ENCODE measurements at regions not wholly inside any gene's neighbourhood (a gene's known extent, or its start where the extent isn't known, plus 50 kb on each side); places are given as distances from the start of the nearest gene placed in this dataset.

- no peak for DNase-seq
Measured at GRCh38 chr5:54707841-54708240, 190.3 kb downstream of the SNX18 start.

GRCh38 chr5:54705994-54706653 lies 188.6 kb downstream of the SNX18 start:
- no peak for DNase-seq

GRCh38 chr5:54704825-54705224 lies 187.3 kb downstream of the SNX18 start:
- DNase-seq = no peak

GRCh38 chr5:54704333-54704732 lies 186.8 kb downstream of the SNX18 start:
- no peak for DNase-seq

- no peak for DNase-seq
Measured at GRCh38 chr5:54703565-54704255, 186.2 kb downstream of the SNX18 start.

GRCh38 chr5:54703133-54703532 lies 185.6 kb downstream of the SNX18 start:
- DNase-seq = peak; percentile 41

- no peak for DNase-seq
Measured at GRCh38 chr5:54702470-54702869, 184.9 kb downstream of the SNX18 start.

GRCh38 chr5:54700986-54701578 lies 183.5 kb downstream of the SNX18 start:
- DNase-seq = no peak

GRCh38 chr5:54696931-54697330 lies 179.4 kb downstream of the SNX18 start:
- no peak for DNase-seq

- no peak for DNase-seq
Measured at GRCh38 chr5:54696346-54696745, 178.8 kb downstream of the SNX18 start.

GRCh38 chr5:54695198-54695966 lies 177.8 kb downstream of the SNX18 start:
- no peak for DNase-seq

GRCh38 chr5:54693936-54694657 lies 176.5 kb downstream of the SNX18 start:
- no peak for DNase-seq

GRCh38 chr5:54692631-54693030 lies 175.1 kb downstream of the SNX18 start:
- no peak for DNase-seq

- DNase-seq = no peak
Measured at GRCh38 chr5:54691656-54692055, 174.1 kb downstream of the SNX18 start.

- DNase-seq = no peak
Measured at GRCh38 chr5:54689411-54690251, 172.1 kb downstream of the SNX18 start.

GRCh38 chr5:54680998-54681397 lies 163.4 kb downstream of the SNX18 start:
- DNase-seq = no peak

- DNase-seq = no peak
Measured at GRCh38 chr5:54679686-54680085, 162.1 kb downstream of the SNX18 start.

- DNase-seq = no peak
Measured at GRCh38 chr5:54678737-54679136, 161.2 kb downstream of the SNX18 start.

- DNase-seq = no peak
Measured at GRCh38 chr5:54676481-54677340, 159.2 kb downstream of the SNX18 start.

GRCh38 chr5:54673523-54674225 lies 156.1 kb downstream of the SNX18 start:
- no peak for DNase-seq

Measured in COR-L47 (cell line).